Peyer's patch (tissue), 4 donors: ENCODE measurements at regions not wholly inside any gene's neighbourhood (a gene's known extent, or its start where the extent isn't known, plus 50 kb on each side); places are given as distances from the start of the nearest gene placed in this dataset.
"Not testable (repeated sequence)": the region's sequence is repeated elsewhere in the genome, so short reads cannot be mapped to it uniquely, and the experiment has no call there.

Experiments
- DNase-seq, 3 donors: peaks; one replicate each; pipeline ENCODE4 v3.0.0-alpha.2; 2017 to 2019
- H3K27ac ChIP-seq, 4 donors: fragments of 200-600 bp; sonication (generic); one replicate each; pipeline ENCODE4 v1.5.1; 2016 to 2019
- H3K27me3 ChIP-seq, 2 donors: fragments of 200-600 bp; sonication (generic); one replicate each; pipeline ENCODE4 v1.5.1; 2019
- H3K36me3 ChIP-seq, 3 donors: fragments of 200-600 bp; sonication (generic); one replicate each; pipeline ENCODE4 v1.5.1; 2016 to 2019
- H3K4me1 ChIP-seq, 4 donors: fragments of 200-600 bp; sonication (generic); one replicate each; pipeline ENCODE4 v1.5.1; 2016 to 2019
- H3K4me3 ChIP-seq, 4 donors: fragments of 200-600 bp; sonication (generic); 1 replicate in 3 of 4; 2 replicates in 1 of 4; pipeline ENCODE4 v1.5.1; 2016 to 2019; ENCODE audit warnings: mild to moderate bottlenecking in 1 of 4
- H3K9me3 ChIP-seq, 4 donors: fragments of 200-600 bp; sonication (generic); one replicate each; pipeline ENCODE4 v1.5.1; 2016 to 2019; ENCODE audit warnings: mild to moderate bottlenecking in 1 of 4
- CTCF ChIP-seq, 6 experiments: fragments of 450-650 bp in 4 of 6; fragments of 200-600 bp in 2 of 6; sonication (generic) in 1 of 6; IDR thresholded peaks; one replicate each; pipeline ENCODE4 v1.5.1; 2017 to 2019; ENCODE audit warnings: antibody characterized with exemption in 6 of 6, mild to moderate bottlenecking in 3 of 6, moderate library complexity in 1 of 6
- POLR2A ChIP-seq, 2 donors: fragments of 450-650 bp; IDR thresholded peaks; one replicate each; pipeline ENCODE4 v1.5.1; 2017; ENCODE audit warnings: antibody characterized with exemption in 2 of 2, mild to moderate bottlenecking in 2 of 2, moderate library complexity in 2 of 2

DNA sequence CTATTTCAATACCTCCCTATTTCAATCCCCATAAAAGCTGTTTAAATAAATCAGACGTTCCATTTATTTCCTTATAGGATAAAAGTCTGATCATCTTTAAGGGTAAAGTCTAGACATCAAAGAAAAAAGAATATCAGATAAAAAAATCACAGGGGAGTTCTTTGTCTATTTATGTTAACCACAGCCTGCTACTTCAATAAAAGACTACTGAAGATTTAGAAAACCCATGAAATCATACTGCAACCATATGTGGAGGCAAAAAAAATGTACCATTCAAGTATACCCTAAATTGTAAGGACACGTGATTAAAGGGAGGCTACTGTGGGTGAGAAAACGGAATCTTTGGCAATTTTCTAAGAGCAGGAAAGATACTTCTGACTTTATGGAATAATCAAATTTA lies 108.2 kb upstream of the TNFSF4 start:
- DNase-seq, result no peak
- no peak overlapping the region for H3K27ac ChIP-seq
- no peak overlapping the region for H3K4me3 ChIP-seq
- TF ChIP-seq CTCF (IDR thresholded peaks at IDR 0.05), result no peak
- no peak for TF ChIP-seq POLR2A (IDR thresholded peaks at IDR 0.05)
- no peaks in the 10 kb centered on the region for H3K4me1 ChIP-seq
- no peaks in the 10 kb centered on the region for H3K9me3 ChIP-seq
- H3K36me3 ChIP-seq, result no peaks in the 10 kb centered on the region
- no peaks in the 10 kb centered on the region for H3K27me3 ChIP-seq

DNA sequence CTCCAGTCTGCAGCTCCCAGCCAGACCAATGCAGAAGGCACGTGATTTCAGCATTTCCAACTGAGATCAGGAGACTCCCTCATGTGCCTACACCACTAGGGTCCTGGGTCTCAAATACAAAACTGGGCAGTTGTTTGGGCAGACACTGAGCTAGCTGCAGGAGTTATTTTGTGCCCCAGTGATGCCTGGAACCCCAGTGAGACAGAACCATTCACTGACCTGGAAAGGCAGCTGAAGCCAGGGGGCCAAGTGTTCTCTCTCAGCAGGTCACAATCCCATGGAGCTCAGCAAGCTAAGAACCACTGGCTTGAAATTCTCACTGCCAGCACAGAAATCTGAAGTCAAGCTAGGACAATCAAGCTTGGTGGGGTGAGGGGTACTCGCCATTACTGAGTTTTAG lies 111.7 kb upstream of the TNFSF4 start:
- DNase-seq, result no peak
- TF ChIP-seq CTCF (IDR thresholded peaks at IDR 0.05) (no peak), POLR2A (IDR thresholded peaks at IDR 0.05) (no peak)
- Histone ChIP-seq H3K4me3 (no peak overlapping the region), H3K4me1 (no peaks in the 10 kb centered on the region), H3K27ac (no peak overlapping the region), H3K9me3 (no peaks in the 10 kb centered on the region), H3K27me3 (no peaks in the 10 kb centered on the region), H3K36me3 (no peaks in the 10 kb centered on the region)

- not testable (repeated sequence) for H3K27ac ChIP-seq, H3K9me3 ChIP-seq, H3K36me3 ChIP-seq, H3K27me3 ChIP-seq, H3K4me1 ChIP-seq, H3K4me3 ChIP-seq, DNase-seq
These were observed 117.2 kb upstream of the TNFSF4 start for GRCh38 chr1:173324352-173324751.

- H3K27me3 ChIP-seq, H3K36me3 ChIP-seq: not testable (repeated sequence)
These were observed 120.9 kb upstream of the TNFSF4 start for GRCh38 chr1:173327987-173328386.

GRCh38 chr1:173328961-173329360 lies 121.8 kb upstream of the TNFSF4 start:
- DNase-seq, result no peak
- no peak overlapping the region for H3K27ac ChIP-seq
- no peak overlapping the region for H3K4me3 ChIP-seq
- TF ChIP-seq CTCF (IDR thresholded peaks at IDR 0.05) (no peak), POLR2A (IDR thresholded peaks at IDR 0.05) (no peak)
- no peaks in the 10 kb centered on the region for H3K27me3 ChIP-seq
- H3K4me1 ChIP-seq, result peaks cover 0 to 7% (median 0%) of the 10 kb centered on the region in 4 donors
- H3K36me3 ChIP-seq, result no peaks in the 10 kb centered on the region
- no peaks in the 10 kb centered on the region for H3K9me3 ChIP-seq

More at GRCh38 chr1:173327987-173328386, 120.9 kb upstream of the TNFSF4 start:
- H3K4me3 ChIP-seq, H3K4me1 ChIP-seq, H3K9me3 ChIP-seq, H3K27ac ChIP-seq, DNase-seq: not testable (repeated sequence)

GRCh38 chr1:173329726-173330125 lies 122.6 kb upstream of the TNFSF4 start:
- Histone ChIP-seq H3K36me3 (no peaks in the 10 kb centered on the region), H3K27me3 (no peaks in the 10 kb centered on the region), H3K4me3 (no peak overlapping the region), H3K9me3 (no peaks in the 10 kb centered on the region), H3K4me1 (peaks cover 0 to 7% (median 0%) of the 10 kb centered on the region in 4 donors), H3K27ac (no peak overlapping the region)
- no peak for DNase-seq
- no peak for TF ChIP-seq CTCF (IDR thresholded peaks at IDR 0.05)
- no peak for TF ChIP-seq POLR2A (IDR thresholded peaks at IDR 0.05)

DNA sequence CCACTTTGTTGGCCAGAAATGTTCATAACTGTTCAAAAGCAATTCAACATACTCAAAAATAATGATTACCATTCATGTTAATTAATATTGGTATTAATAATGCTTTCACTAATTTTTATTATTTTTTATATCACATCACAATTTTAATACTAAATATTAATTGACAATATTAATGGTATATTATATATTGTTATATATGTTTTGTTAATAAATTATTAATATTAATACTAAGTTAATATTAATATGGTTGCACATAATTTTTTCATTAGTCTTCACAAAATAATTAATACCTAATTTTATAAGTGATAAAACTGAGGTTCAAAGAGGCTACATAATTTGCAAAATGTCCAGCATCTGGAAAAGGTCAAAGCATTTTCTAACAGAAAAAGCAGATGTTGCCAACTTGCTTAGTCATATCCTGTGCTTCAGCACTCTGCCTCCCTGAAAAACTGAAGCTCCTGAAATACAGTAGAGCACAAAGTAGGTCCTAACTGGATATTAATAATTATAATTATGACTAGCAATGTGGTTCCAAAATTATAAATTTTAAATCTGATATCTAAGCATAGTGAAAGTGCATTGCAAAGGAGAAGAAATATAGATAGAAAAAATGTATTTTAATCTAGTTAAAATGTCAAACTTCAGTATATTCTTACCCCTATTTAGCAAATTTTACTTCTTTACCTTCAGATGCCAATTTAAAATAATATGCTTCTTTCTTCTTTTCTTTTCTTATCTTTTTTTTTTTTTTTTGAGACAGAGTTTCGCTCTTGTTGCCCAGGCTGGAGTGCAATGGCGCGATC lies 123.2 kb upstream of the TNFSF4 start:
- Histone ChIP-seq H3K27ac (peak overlapping the region in 1 of 4 donors; percentile 17), H3K4me1 (peaks cover 0 to 7% (median 0%) of the 10 kb centered on the region in 4 donors), H3K36me3 (no peaks in the 10 kb centered on the region), H3K4me3 (no peak overlapping the region), H3K27me3 (no peaks in the 10 kb centered on the region), H3K9me3 (no peaks in the 10 kb centered on the region)
- no peak for TF ChIP-seq POLR2A (IDR thresholded peaks at IDR 0.05)
- no peak for TF ChIP-seq CTCF (IDR thresholded peaks at IDR 0.05)
- no peak for DNase-seq

GRCh38 chr1:173330952-173331548 lies 123.9 kb upstream of the TNFSF4 start:
- not testable (repeated sequence) for DNase-seq, H3K4me3 ChIP-seq, H3K36me3 ChIP-seq, H3K9me3 ChIP-seq, H3K27me3 ChIP-seq, H3K4me1 ChIP-seq
- H3K27ac ChIP-seq, result peak overlapping the region in 2 of 4 donors; percentile 17 to 31
